Thyroid gland (tissue), 4 donors: ENCODE measurements at regions not wholly inside any gene's neighbourhood (a gene's known extent, or its start where the extent isn't known, plus 50 kb on each side); places are given as distances from the start of the nearest gene placed in this dataset.

ENCODE experiments used
- CTCF ChIP-seq, 6 experiments: fragments of 200-600 bp in 3 of 6; fragments of 450-650 bp in 3 of 6; sonication (generic) in 3 of 6; IDR thresholded peaks; one replicate each; pipeline ENCODE4 v1.5.1; 2016 to 2019; ENCODE audit warnings: antibody characterized with exemption in 6 of 6, mild to moderate bottlenecking in 2 of 6, inconsistent platforms in 1 of 6, moderate library complexity in 1 of 6
- POLR2A ChIP-seq, 2 donors: fragments of 450-650 bp; IDR thresholded peaks; one replicate each; pipeline ENCODE4 v1.6.1; 2017; ENCODE audit warnings: antibody characterized with exemption in 2 of 2, mild to moderate bottlenecking in 2 of 2, moderate library complexity in 1 of 2

DNA sequence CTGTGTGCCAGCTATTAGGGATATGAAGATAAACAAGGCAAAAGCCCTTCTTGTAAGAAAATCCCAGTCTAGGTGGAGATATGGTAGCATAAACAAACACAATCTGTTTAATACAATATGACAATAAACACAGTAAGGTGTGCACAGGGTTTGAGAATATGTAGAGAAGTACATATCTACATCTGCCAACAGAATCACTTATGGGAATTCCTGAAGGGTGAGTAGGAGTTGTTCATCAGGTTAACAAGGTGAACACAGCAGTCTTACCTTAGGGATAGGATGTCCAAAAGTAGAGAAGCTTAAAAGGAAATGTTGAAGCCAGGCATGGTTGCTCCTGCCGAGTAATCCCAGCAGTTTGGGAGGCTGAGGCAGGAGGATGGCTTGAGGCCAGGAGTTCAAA lies 57.7 kb upstream of the LRRC7 start:
- TF ChIP-seq CTCF (IDR thresholded peaks at IDR 0.05) (no peak), POLR2A (IDR thresholded peaks at IDR 0.05) (no peak)
